Neural cell (in vitro differentiated cells): ENCODE measurements at regions not wholly inside any gene's neighbourhood (a gene's known extent, or its start where the extent isn't known, plus 50 kb on each side); places are given as distances from the start of the nearest gene placed in this dataset.

ENCODE experiments used
- EP300 ChIP-seq: fragments of 450-650 bp; conservative IDR thresholded peaks from 2 replicates; pipeline ENCODE4 v1.6.1; 2014; ENCODE audit warnings: antibody characterized with exemption, mild to moderate bottlenecking, moderate library complexity; ENCODE audit not compliant: poor library complexity, severe bottlenecking
- EZH2 ChIP-seq: fragments of 200-600, 300-800 bp; shearing (Covaris generic), sonication (generic); IDR thresholded peaks from 2 replicates; pipeline ENCODE4 v1.6.1; 2014; ENCODE audit warnings: antibody characterized with exemption, low read length, borderline replicate concordance, mild to moderate bottlenecking; ENCODE audit not compliant: insufficient read depth, poor library complexity, severe bottlenecking
- POLR2AphosphoS5 ChIP-seq: IDR thresholded peaks from 2 replicates; pipeline ENCODE4 v1.6.1; 2012
- SMC3 ChIP-seq: fragments of 450-650 bp; conservative IDR thresholded peaks from 2 replicates; pipeline ENCODE4 v1.6.1; 2014; ENCODE audit warnings: antibody characterized with exemption, mild to moderate bottlenecking, moderate library complexity; ENCODE audit not compliant: poor library complexity
- TAF1 ChIP-seq: IDR thresholded peaks from 2 replicates; pipeline ENCODE4 v1.6.1; 2012; ENCODE audit warnings: low read depth
- TF ChIP-seq, protein P1 (sequence below): fragments of 450-650 bp; IDR thresholded peaks from 2 replicates; pipeline ENCODE4 v1.5.1; 2014; ENCODE audit warnings: antibody characterized with exemption, mild to moderate bottlenecking, moderate library complexity; ENCODE audit not compliant: poor library complexity, severe bottlenecking

DNA sequence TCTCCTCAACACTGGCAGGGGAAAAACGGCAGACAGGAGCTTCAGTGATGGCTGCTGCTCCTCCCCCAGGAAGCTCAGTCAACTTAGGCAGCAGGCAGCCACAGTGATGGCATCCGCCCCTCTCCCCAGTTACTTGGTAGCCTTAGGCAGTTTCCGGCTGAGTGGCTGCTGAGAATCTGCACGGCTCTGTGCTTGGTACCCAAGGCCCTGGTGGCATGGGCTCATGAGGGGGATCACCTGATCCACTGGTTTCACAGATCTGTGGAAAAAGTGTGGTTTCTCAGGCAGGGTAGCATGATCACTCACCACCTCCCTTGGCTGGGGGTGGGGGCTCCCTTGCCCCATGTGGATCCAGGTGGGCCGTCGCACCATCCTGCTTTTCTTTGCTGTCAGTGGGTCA is 244.6 kb upstream of the MDGA2 start:
- TF ChIP-seq EP300 (no peak), TAF1 (no peak), POLR2AphosphoS5 (no peak), SMC3 (no peak), EZH2 (no peak)
- TF ChIP-seq, protein P1, sequence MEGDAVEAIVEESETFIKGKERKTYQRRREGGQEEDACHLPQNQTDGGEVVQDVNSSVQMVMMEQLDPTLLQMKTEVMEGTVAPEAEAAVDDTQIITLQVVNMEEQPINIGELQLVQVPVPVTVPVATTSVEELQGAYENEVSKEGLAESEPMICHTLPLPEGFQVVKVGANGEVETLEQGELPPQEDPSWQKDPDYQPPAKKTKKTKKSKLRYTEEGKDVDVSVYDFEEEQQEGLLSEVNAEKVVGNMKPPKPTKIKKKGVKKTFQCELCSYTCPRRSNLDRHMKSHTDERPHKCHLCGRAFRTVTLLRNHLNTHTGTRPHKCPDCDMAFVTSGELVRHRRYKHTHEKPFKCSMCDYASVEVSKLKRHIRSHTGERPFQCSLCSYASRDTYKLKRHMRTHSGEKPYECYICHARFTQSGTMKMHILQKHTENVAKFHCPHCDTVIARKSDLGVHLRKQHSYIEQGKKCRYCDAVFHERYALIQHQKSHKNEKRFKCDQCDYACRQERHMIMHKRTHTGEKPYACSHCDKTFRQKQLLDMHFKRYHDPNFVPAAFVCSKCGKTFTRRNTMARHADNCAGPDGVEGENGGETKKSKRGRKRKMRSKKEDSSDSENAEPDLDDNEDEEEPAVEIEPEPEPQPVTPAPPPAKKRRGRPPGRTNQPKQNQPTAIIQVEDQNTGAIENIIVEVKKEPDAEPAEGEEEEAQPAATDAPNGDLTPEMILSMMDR = no peak
